Inflammatory macrophage treated with lipopolysaccharide for 1 hour (primary cell): ENCODE measurements at regions not wholly inside any gene's neighbourhood (a gene's known extent, or its start where the extent isn't known, plus 50 kb on each side); places are given as distances from the start of the nearest gene placed in this dataset.
A peak's percentile ranks its signal among the peaks of the same experiment; 100 is the strongest.
"Not testable (repeated sequence)": the region's sequence is repeated elsewhere in the genome, so short reads cannot be mapped to it uniquely, and the experiment has no call there.

Source experiments
- DNase-seq, 2 donors: peaks; one replicate each; pipeline ENCODE4 v3.0.0-alpha.2; 2020 to 2022

GRCh38 chrX:83749736-83750135 lies 111.2 kb upstream of the CYLC1 start:
- not testable (repeated sequence) for DNase-seq

- DNase-seq = not testable (repeated sequence)
Observed at GRCh38 chrX:83750451-83750850, 110.5 kb upstream of the CYLC1 start.

GRCh38 chrX:83759872-83760271 lies 101.1 kb upstream of the CYLC1 start:
- peak; percentile 0 for DNase-seq

GRCh38 chrX:83771664-83772063 lies 89.3 kb upstream of the CYLC1 start:
- DNase-seq = no peak
